ENCODE measurements at regions not wholly inside any gene's neighbourhood (a gene's known extent, or its start where the extent isn't known, plus 50 kb on each side); places are given as distances from the start of the nearest gene placed in this dataset.

GRCh38 chr3:180827171-180827570 is 85.3 kb upstream of the FXR1 start:
- TF ChIP-seq CTCF (tag by site-specific recombination; IDR thresholded peaks at IDR 0.05): no peak
- TF ChIP-seq ZNF776 (tag by site-specific recombination; IDR thresholded peaks at IDR 0.05; ENCODE audit: borderline replicate concordance): no peak
- TF ChIP-seq ZBTB8A (tag by site-specific recombination; IDR thresholded peaks at IDR 0.05): no peak
- no peak for TF ChIP-seq ZFP3 (tag by site-specific recombination; IDR thresholded peaks at IDR 0.05; ENCODE audit: low read depth)
- TF ChIP-seq ZNF629 (tag by site-specific recombination; IDR thresholded peaks at IDR 0.05): no peak
- no peak for TF ChIP-seq ZNF302 (tag by site-specific recombination; IDR thresholded peaks at IDR 0.05; ENCODE audit: low read depth)
- no peak for TF ChIP-seq ZSCAN5A (tag by site-specific recombination; IDR thresholded peaks at IDR 0.05)
- TF ChIP-seq ZNF114 (tag by site-specific recombination; IDR thresholded peaks at IDR 0.05): no peak

Measured in HEK293 (cell line).